Smooth muscle cell (in vitro differentiated cells): ENCODE measurements at regions not wholly inside any gene's neighbourhood (a gene's known extent, or its start where the extent isn't known, plus 50 kb on each side); places are given as distances from the start of the nearest gene placed in this dataset.

ENCODE experiments used
- DNase-seq: peaks from one replicate; lab custom pipeline; 2025; ENCODE audit not compliant: unreplicated experiment; lab: John Stamatoyannopoulos, UW
- H2AFZ ChIP-seq: fragments of 200-600 bp; sonication (generic); 2 replicates; pipeline ENCODE4 v1.6.0; 2016; ENCODE audit warnings: antibody characterized with exemption, low read depth, mild to moderate bottlenecking
- H3F3A ChIP-seq: fragments of 200-600 bp; sonication (generic); 2 replicates; pipeline ENCODE4 v1.6.0; 2017; ENCODE audit warnings: antibody characterized with exemption, low read depth
- H3K27ac ChIP-seq: fragments of 200-600 bp; sonication (generic); 2 replicates; pipeline ENCODE4 v1.5.1; 2016; ENCODE audit warnings: low read depth, mild to moderate bottlenecking
- H3K27me3 ChIP-seq: fragments of 200-600 bp; sonication (generic); 2 replicates; pipeline ENCODE4 v1.6.1; 2016; ENCODE audit warnings: low read depth, mild to moderate bottlenecking
- H3K36me3 ChIP-seq: fragments of 200-600 bp; sonication (generic); 2 replicates; pipeline ENCODE4 v1.5.1; 2016; ENCODE audit warnings: low read depth
- H3K4me1 ChIP-seq: fragments of 200-600 bp; sonication (generic); 2 replicates; pipeline ENCODE4 v1.5.1; 2016; ENCODE audit warnings: low read depth
- H3K4me2 ChIP-seq: fragments of 200-600 bp; sonication (generic); 2 replicates; pipeline ENCODE4 v1.6.0; 2016; ENCODE audit warnings: mild to moderate bottlenecking
- H3K4me3 ChIP-seq: fragments of 200-600 bp; sonication (generic); 2 replicates; pipeline ENCODE4 v1.5.1; 2016; ENCODE audit warnings: mild to moderate bottlenecking
- H3K79me2 ChIP-seq: fragments of 200-600 bp; sonication (generic); 2 replicates; pipeline ENCODE4 v1.6.0; 2016; ENCODE audit warnings: low read depth, mild to moderate bottlenecking
- H3K9ac ChIP-seq: fragments of 200-600 bp; sonication (generic); 2 replicates; pipeline ENCODE4 v1.6.0; 2016; ENCODE audit warnings: low read depth
- H3K9me3 ChIP-seq: fragments of 200-600 bp; sonication (generic); replicated peaks from 2 replicates; pipeline ENCODE4 v1.5.1; 2016; ENCODE audit warnings: low read depth
- H4K20me1 ChIP-seq: fragments of 200-600 bp; sonication (generic); 2 replicates; pipeline ENCODE4 v1.6.0; 2016; ENCODE audit warnings: low read depth
- CTCF ChIP-seq: fragments of 200-600 bp; sonication (generic); IDR thresholded peaks from 2 replicates; pipeline ENCODE4 v1.5.1; 2017; ENCODE audit warnings: borderline replicate concordance, mild to moderate bottlenecking, antibody characterized with exemption; ENCODE audit not compliant: insufficient read depth, poor library complexity, severe bottlenecking
- WGBS: methylation state at CpG from one replicate; pipeline ENCODE4 v1.1.7; 2016; ENCODE audit warnings: low lambda C conversion rate; 5-methylcytosine and 5-hydroxymethylcytosine counted together

GRCh38 chr18:29176681-29177080, 999.8 kb upstream of the CDH2 start:
- Histone ChIP-seq H3K4me3 (no peak overlapping the region), H2AFZ (no peak overlapping the region), H3F3A (peaks cover 14% of the 10 kb centered on the region), H3K4me1 (peaks cover 10% of the 10 kb centered on the region), H3K9me3 (no peaks in the 10 kb centered on the region), H3K79me2 (no peaks in the 10 kb centered on the region), H4K20me1 (no peaks in the 10 kb centered on the region), H3K36me3 (no peaks in the 10 kb centered on the region), H3K9ac (no peak overlapping the region), H3K4me2 (no peak overlapping the region), H3K27ac (no peak overlapping the region), H3K27me3 (no peaks in the 10 kb centered on the region)
- 100% methylated on average over 1 of the region's 1 CpG for WGBS
- DNase-seq: no peak
- TF ChIP-seq CTCF: no peak

- no peak for DNase-seq
- no peaks in the 10 kb centered on the region for H3K79me2 ChIP-seq
- H4K20me1 ChIP-seq: no peaks in the 10 kb centered on the region
- H3K9ac ChIP-seq: no peak overlapping the region
- 83% methylated on average over 3 of the region's 3 CpGs for WGBS
- no peaks in the 10 kb centered on the region for H3K4me1 ChIP-seq
- no peaks in the 10 kb centered on the region for H3K9me3 ChIP-seq
- H3K4me3 ChIP-seq: no peak overlapping the region
- no peak overlapping the region for H3K4me2 ChIP-seq
- H3K27ac ChIP-seq: no peak overlapping the region
- TF ChIP-seq CTCF: no peak
- H3F3A ChIP-seq: peaks cover under 1% of the 10 kb centered on the region
- H2AFZ ChIP-seq: peak overlapping the region; percentile 24
- H3K27me3 ChIP-seq: no peaks in the 10 kb centered on the region
- H3K36me3 ChIP-seq: no peaks in the 10 kb centered on the region
Measured at GRCh38 chr18:29174891-29175290, 998.0 kb upstream of the CDH2 start.

DNA sequence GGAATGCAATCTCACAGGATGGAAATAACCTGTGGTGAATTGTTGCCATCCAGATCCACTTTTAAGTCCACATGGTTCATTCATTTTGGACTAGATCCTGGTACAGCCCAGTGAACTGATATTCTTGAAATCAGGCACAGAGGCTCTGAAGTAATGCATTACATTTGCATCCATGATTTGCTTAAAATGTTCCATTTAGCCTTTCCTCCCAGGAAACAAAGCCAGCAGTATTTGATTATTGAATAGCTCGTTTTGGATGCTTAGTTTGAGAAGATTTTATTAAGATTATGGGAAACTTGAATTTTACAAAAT, 995.8 kb upstream of the CDH2 start:
- Histone ChIP-seq H3K79me2 (no peaks in the 10 kb centered on the region), H3K9me3 (no peaks in the 10 kb centered on the region), H3K9ac (no peak overlapping the region), H4K20me1 (no peaks in the 10 kb centered on the region), H3K27me3 (no peaks in the 10 kb centered on the region), H3K4me2 (no peak overlapping the region), H3K4me1 (no peaks in the 10 kb centered on the region), H3K27ac (no peak overlapping the region), H3F3A (no peaks in the 10 kb centered on the region), H3K4me3 (no peak overlapping the region), H3K36me3 (no peaks in the 10 kb centered on the region), H2AFZ (no peak overlapping the region)
- DNase-seq: no peak
- no peak for TF ChIP-seq CTCF
- 75% methylated on average over 1 of the region's 1 CpG for WGBS

DNA sequence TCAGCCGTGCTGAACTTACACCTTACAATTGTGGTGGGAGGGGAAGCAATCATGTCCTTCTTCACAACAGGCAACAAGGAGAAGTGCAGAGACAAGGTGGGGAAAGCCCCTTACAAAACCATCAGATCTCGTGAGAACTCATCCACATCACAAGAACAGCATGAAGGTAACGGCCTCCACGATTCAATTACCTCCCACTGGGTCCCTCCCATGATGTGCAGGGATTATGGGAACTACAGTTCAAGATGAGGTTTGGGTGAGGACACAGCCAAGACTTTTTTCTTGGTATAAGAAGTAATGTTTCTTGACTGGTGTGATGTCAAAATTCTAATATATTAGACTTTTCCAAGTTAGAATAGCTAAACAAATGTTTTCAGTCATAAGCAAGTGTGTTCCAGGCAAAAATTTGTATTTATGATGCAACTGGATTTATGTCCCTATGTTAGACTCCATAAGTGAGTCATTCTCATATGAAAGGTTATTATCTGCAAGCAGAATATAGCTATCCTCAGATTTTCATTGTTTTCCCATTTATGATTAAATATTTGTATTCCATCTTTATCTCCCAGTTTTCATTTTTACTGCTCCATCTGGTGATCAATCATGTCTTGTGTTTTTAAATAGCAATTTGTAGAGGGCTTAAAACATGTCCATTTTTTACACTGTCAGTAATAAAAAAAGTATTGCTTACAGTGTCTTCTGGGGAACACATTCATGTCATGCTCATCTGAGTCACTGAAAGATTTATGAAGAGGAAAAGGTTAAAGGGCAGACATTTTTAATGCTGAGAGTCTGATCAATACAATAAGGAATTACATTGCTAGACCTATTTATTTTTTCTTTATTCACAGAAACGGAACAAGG, 995.2 kb upstream of the CDH2 start:
- Histone ChIP-seq H3K9ac (no peak overlapping the region), H3K27ac (no peak overlapping the region), H3K79me2 (no peaks in the 10 kb centered on the region), H3K4me1 (no peaks in the 10 kb centered on the region), H3K4me3 (no peak overlapping the region), H3K36me3 (no peaks in the 10 kb centered on the region), H3F3A (no peaks in the 10 kb centered on the region), H3K4me2 (no peak overlapping the region), H3K27me3 (no peaks in the 10 kb centered on the region), H4K20me1 (no peaks in the 10 kb centered on the region), H2AFZ (no peak overlapping the region), H3K9me3 (no peaks in the 10 kb centered on the region)
- no peak for TF ChIP-seq CTCF
- no peak for DNase-seq
- 90% methylated on average over 5 of the region's 5 CpGs for WGBS
